ENCODE measurements at regions not wholly inside any gene's neighbourhood (a gene's known extent, or its start where the extent isn't known, plus 50 kb on each side); places are given as distances from the start of the nearest gene placed in this dataset.

GRCh38 chr3:148612278-148612677, 85.4 kb upstream of the AGTR1 start:
- TF ChIP-seq CTCF (IDR thresholded peaks at IDR 0.05) (no peak), POLR2AphosphoS5 (IDR thresholded peaks at IDR 0.05) (no peak)

Data from gastroesophageal sphincter (tissue), 3 donors.